Mesothelial cell of epicardium (in vitro differentiated cells): ENCODE measurements at regions not wholly inside any gene's neighbourhood (a gene's known extent, or its start where the extent isn't known, plus 50 kb on each side); places are given as distances from the start of the nearest gene placed in this dataset.
"Not testable (repeated sequence)": the region's sequence is repeated elsewhere in the genome, so short reads cannot be mapped to it uniquely, and the experiment has no call there.

Experiments
- DNase-seq, 2 experiments: peaks; one replicate each; pipeline ENCODE4 v3.0.0; 2021; ENCODE audit warnings: low spot score in 2 of 2; ENCODE audit not compliant: unreplicated experiment in 2 of 2
- H3K27ac Mint-ChIP-seq: 2 replicates; pipeline ENCODE4 v1.8.0; 2021; ENCODE audit warnings: mixed read lengths
- H3K27me3 Mint-ChIP-seq: 2 replicates; pipeline ENCODE4 v1.8.0; 2021; ENCODE audit warnings: low read depth, mixed read lengths
- H3K36me3 Mint-ChIP-seq: 2 replicates; pipeline ENCODE4 v1.8.0; 2021; ENCODE audit warnings: mixed read lengths
- H3K4me1 Mint-ChIP-seq: 2 replicates; pipeline ENCODE4 v1.8.0; 2021; ENCODE audit warnings: mixed read lengths
- H3K4me3 Mint-ChIP-seq: 2 replicates; pipeline ENCODE4 v1.8.0; 2021; ENCODE audit warnings: mild to moderate bottlenecking, moderate library complexity, mixed read lengths
- H3K9me3 Mint-ChIP-seq: 2 replicates; pipeline ENCODE4 v1.8.0; 2021; ENCODE audit warnings: mixed read lengths
- CTCF ChIP-seq: fragments of 200-600 bp; sonication (generic); IDR thresholded peaks from one replicate; pipeline ENCODE4 v1.5.0; 2021; ENCODE audit warnings: antibody characterized with exemption; ENCODE audit not compliant: unreplicated experiment

GRCh38 chr19:22527554-22527953 is 105.4 kb upstream of the ZNF98 start:
- no peak for DNase-seq
- no peaks in the 10 kb centered on the region for H3K4me1 Mint-ChIP-seq
- H3K27me3 Mint-ChIP-seq = no peaks in the 10 kb centered on the region
- no peak overlapping the region for H3K4me3 Mint-ChIP-seq
- TF ChIP-seq CTCF = no peak
- H3K27ac Mint-ChIP-seq = no peak overlapping the region
- no peaks in the 10 kb centered on the region for H3K36me3 Mint-ChIP-seq
- peaks cover 64% of the 10 kb centered on the region for H3K9me3 Mint-ChIP-seq

GRCh38 chr19:22526661-22527272 is 104.6 kb upstream of the ZNF98 start:
- Mint-ChIP-seq H3K36me3 (no peaks in the 10 kb centered on the region), H3K4me3 (no peak overlapping the region), H3K27ac (no peak overlapping the region), H3K4me1 (no peaks in the 10 kb centered on the region), H3K27me3 (no peaks in the 10 kb centered on the region), H3K9me3 (peaks cover 67% of the 10 kb centered on the region)
- no peak for DNase-seq
- no peak for TF ChIP-seq CTCF

GRCh38 chr19:22523940-22524339 is 101.8 kb upstream of the ZNF98 start:
- peaks cover 71% of the 10 kb centered on the region for H3K9me3 Mint-ChIP-seq
- H3K4me3 Mint-ChIP-seq = no peak overlapping the region
- no peaks in the 10 kb centered on the region for H3K36me3 Mint-ChIP-seq

GRCh38 chr19:22519562-22519961 is 97.4 kb upstream of the ZNF98 start:
- not testable (repeated sequence) for H3K4me3 Mint-ChIP-seq, H3K4me1 Mint-ChIP-seq, H3K36me3 Mint-ChIP-seq, DNase-seq, H3K27ac Mint-ChIP-seq, H3K27me3 Mint-ChIP-seq
- peaks cover 48% of the 10 kb centered on the region for H3K9me3 Mint-ChIP-seq

More at GRCh38 chr19:22523940-22524339, 101.8 kb upstream of the ZNF98 start:
- Mint-ChIP-seq H3K4me1 (no peaks in the 10 kb centered on the region), H3K27ac (no peak overlapping the region), H3K27me3 (no peaks in the 10 kb centered on the region)
- no peak for DNase-seq
- TF ChIP-seq CTCF = no peak

DNA sequence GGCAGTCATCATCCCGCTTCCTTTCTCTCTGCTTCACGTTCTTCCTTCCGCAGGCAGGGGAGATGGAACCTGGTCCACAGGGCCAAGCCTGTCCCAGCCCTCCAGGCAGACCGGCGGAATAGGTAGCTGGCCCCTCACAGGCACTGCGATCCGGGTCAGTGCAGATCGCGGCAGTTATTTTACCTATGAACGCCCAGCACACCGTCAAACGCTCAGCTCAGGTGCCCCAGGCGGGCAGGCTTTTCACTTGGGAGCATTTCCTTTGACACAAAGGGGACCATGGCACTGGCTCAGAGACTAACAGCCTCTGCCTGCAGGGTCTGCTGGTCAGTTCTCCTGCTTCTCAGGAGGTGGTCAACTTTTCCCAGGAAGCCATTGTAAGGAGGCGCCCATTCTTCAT is 97.0 kb upstream of the ZNF98 start:
- Mint-ChIP-seq H3K36me3 (no peaks in the 10 kb centered on the region), H3K9me3 (peaks cover 44% of the 10 kb centered on the region), H3K27ac (no peak overlapping the region), H3K4me3 (no peak overlapping the region), H3K27me3 (no peaks in the 10 kb centered on the region), H3K4me1 (no peaks in the 10 kb centered on the region)
- TF ChIP-seq CTCF = no peak
- no peak for DNase-seq

DNA sequence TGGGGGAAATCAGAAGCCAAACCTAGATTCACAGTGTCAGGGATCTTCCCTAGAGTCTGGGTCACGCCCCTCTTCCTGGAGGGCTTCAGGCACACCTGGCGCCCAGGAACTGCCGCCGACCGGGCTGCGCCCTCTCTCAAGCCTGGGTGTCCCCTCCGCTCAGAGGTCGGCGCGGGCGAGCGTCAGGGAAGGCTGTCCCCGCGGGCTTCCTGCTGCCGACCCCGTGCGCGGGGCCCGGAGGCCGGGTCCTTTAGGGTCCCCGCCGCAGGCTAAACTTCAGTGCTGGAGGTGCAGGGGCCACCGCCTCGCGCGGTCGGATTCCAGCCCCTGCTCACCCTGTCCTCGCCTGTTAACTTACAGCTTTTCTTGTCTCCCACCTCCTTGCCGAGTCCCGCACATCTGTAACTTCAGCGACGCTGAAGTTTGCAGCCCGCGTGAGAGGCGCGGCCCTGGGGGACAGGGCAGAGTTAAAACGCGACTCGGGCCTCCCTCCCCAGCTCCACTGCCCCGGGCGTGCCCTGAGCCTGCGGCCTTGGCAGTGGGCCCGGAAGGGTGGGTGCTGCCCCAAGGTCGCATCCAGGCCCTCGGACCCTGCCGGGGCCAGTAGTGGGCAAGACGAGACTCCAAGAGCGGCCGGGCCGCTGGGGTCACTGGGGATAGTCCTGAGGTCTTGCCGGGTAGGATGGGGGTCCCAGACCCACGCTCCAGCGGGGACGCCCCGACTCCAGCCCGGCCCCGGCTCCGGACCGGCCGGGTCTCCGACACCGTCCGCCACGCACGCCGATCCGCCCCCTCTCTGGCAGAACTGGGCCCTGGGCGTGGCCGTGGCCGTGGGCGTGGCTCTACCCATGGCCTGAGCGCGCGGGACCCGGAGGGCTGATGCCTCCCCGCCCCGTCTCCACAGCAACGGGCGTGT is 95.6 kb upstream of the ZNF98 start:
- Mint-ChIP-seq H3K27ac (no peak overlapping the region), H3K4me1 (no peaks in the 10 kb centered on the region), H3K36me3 (peaks cover 3% of the 10 kb centered on the region), H3K4me3 (no peak overlapping the region), H3K27me3 (no peaks in the 10 kb centered on the region), H3K9me3 (peaks cover 42% of the 10 kb centered on the region)
- TF ChIP-seq CTCF = no peak
- no peak for DNase-seq
